Common myeloid progenitor, CD34-positive (primary cell): ENCODE measurements at regions not wholly inside any gene's neighbourhood (a gene's known extent, or its start where the extent isn't known, plus 50 kb on each side); places are given as distances from the start of the nearest gene placed in this dataset.

ENCODE experiments used
- CTCF ChIA-PET: fragments of 350-600 bp; sonication (Branson Sonifier 250); formaldehyde crosslinking; loops from one replicate; lab custom pipeline; 2021; ENCODE audit warnings: antibody characterized with exemption; lab: Charles Lee
- POLR2A ChIA-PET: fragments of 350-600 bp; sonication (Branson Sonifier 250); formaldehyde crosslinking; loops from one replicate; lab custom pipeline; 2021; ENCODE audit warnings: antibody characterized with exemption; lab: Charles Lee
- DNase-seq, 3 donors: peaks; one replicate each; pipeline versions ENCODE4 v3.0.0 to v3.0.0-alpha.2; 2013
- H3K27ac ChIP-seq, 2 experiments: 1 replicate in 1 of 2; 2 replicates in 1 of 2; pipeline ENCODE4 v1.7.0; 2013; ENCODE audit warnings: inconsistent platforms in 2 of 2, low read length in 2 of 2, mild to moderate bottlenecking in 2 of 2, low read depth in 1 of 2, moderate library complexity in 1 of 2; ENCODE audit not compliant: severe bottlenecking in 2 of 2, insufficient read depth in 1 of 2, poor library complexity in 1 of 2
- H3K27me3 ChIP-seq, 5 experiments: replicated peaks in 2 of 5; 1 replicate in 3 of 5; 2 replicates in 2 of 5; pipeline versions ENCODE4 v1.6.1 to v1.7.0; 2013; ENCODE audit warnings: low read length in 4 of 5, mild to moderate bottlenecking in 2 of 5, moderate library complexity in 2 of 5, inconsistent platforms in 1 of 5; ENCODE audit not compliant: insufficient read depth in 5 of 5, control insufficient read depth in 4 of 5
- H3K36me3 ChIP-seq, 4 experiments: 1 replicate in 2 of 4; 2 replicates in 2 of 4; pipeline versions ENCODE4 v1.6.1 to v1.7.0; 2013; ENCODE audit warnings: low read length in 3 of 4, control low read depth in 1 of 4, mild to moderate bottlenecking in 1 of 4; ENCODE audit not compliant: control insufficient read depth in 4 of 4, insufficient read depth in 4 of 4
- H3K4me1 ChIP-seq, 4 experiments: 1 replicate in 3 of 4; 2 replicates in 1 of 4; pipeline versions ENCODE4 v1.6.1 to v1.7.1; 2013; ENCODE audit warnings: low read length in 3 of 4, mild to moderate bottlenecking in 3 of 4, control low read depth in 1 of 4, inconsistent platforms in 1 of 4, moderate library complexity in 1 of 4; ENCODE audit not compliant: control insufficient read depth in 4 of 4, insufficient read depth in 4 of 4; ENCODE audit errors: control extremely low read depth in 1 of 4
- H3K4me3 ChIP-seq, 7 experiments: 1 replicate in 4 of 7; 2 replicates in 3 of 7; pipeline versions ENCODE4 v1.5.1 to v1.7.0; 2013; ENCODE audit warnings: mild to moderate bottlenecking in 7 of 7, low read length in 6 of 7, moderate library complexity in 6 of 7, inconsistent platforms in 2 of 7, low read depth in 2 of 7, control low read depth in 1 of 7; ENCODE audit not compliant: insufficient read depth in 4 of 7, control insufficient read depth in 1 of 7; ENCODE audit errors: extremely low read depth in 1 of 7
- H3K9me3 ChIP-seq, 5 experiments: 1 replicate in 4 of 5; 2 replicates in 1 of 5; pipeline versions ENCODE4 v1.6.1 to v1.7.1; 2013; ENCODE audit warnings: low read length in 4 of 5, mild to moderate bottlenecking in 2 of 5, inconsistent platforms in 1 of 5, low read depth in 1 of 5, moderate library complexity in 1 of 5; ENCODE audit not compliant: control insufficient read depth in 4 of 5, insufficient read depth in 2 of 5; ENCODE audit errors: control extremely low read depth in 1 of 5
- WGBS: methylation state at CpG from one replicate; pipeline ENCODE4 v1.1.5; 2013; ENCODE audit not compliant: insufficient coverage; 5-methylcytosine and 5-hydroxymethylcytosine counted together

DNA sequence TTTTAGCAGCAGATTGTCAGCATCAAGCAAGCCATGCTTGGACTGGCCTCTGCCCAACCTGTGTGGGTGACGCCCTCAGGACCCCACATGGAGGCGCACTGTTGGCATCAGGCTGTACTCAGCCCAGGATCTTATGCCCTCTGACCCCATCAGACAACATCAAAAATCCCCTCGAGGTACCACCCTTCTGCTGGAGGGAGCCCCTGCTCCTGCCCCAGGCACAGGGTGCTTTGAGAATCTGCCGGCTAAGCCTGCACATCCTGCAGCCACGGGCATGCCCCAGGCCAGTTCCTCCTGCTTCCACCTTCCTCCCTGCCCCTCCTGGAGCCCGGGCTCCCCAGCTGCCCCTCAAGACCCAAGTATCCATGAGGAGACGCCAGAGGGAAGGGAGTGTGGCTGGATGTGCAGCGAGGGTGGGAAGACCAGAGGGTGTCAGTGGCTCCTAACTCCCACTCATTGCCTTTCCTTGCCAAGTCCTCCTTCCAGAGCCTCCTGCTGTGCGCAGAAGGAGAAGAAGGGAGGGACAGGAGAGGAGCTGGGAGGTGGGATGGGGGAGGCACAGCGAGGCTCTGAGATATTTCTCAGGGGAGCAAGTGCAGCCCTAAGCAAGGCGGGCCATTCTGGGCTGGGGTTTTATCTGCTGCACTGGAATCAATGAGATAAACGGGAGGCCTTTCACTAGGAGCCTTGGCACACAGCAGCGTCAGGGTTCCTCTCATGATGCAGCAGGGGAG is 77.4 kb upstream of the CST7 start:
- ChIA-PET CTCF (no interaction called here), POLR2A (no interaction called here)
- H3K36me3 ChIP-seq = no peaks in the 10 kb centered on the region
- no peak for DNase-seq
- H3K27ac ChIP-seq = no peak overlapping the region
- H3K4me3 ChIP-seq = no peak overlapping the region
- WGBS = 91% methylated on average over 8 of the region's 13 CpGs
- H3K9me3 ChIP-seq = no peaks in the 10 kb centered on the region
- peaks cover 0 to 18% (median 12%) of the 10 kb centered on the region in 4 experiments for H3K4me1 ChIP-seq
- H3K27me3 ChIP-seq = no peaks in the 10 kb centered on the region

DNA sequence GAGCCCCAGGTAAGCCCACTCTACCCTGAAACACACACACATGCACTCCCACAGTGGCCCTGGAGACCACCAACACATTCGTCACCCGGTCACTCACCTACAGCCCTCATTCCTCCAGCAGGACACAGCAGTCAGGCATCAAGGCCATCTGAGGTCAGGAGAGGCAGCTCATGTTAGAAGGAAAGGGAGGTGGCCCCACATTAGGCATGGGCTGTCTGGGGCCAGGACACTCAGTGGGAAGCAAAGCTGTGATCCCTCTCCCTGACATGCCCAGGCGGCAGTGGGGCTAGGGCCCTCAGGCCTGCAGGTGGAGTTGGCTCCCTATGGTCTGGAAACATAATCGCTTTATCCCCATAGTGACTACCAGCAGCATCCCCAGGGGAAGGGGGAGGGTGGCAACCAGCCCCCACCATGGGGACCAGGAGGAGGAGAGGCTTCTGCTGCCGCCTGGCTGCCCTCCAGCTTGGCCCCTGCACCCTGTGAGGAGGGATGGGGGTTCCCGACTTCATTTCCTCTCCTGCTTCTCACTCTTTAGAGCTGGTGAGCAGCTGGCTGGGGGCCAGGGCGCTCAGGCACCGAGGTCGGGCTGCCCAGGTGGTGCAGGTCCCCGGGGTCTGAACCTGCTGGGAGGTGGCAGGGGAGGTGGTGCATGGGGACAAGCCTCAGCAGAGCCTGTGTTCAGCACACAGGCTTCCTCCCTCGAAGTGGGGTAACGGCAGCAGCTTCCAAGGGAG is 76.6 kb upstream of the CST7 start:
- WGBS = 18% methylated on average over 7 of the region's 12 CpGs
- peak; percentile 3 to 63 (median 61) for DNase-seq
- POLR2A ChIA-PET = no interaction called here

DNA sequence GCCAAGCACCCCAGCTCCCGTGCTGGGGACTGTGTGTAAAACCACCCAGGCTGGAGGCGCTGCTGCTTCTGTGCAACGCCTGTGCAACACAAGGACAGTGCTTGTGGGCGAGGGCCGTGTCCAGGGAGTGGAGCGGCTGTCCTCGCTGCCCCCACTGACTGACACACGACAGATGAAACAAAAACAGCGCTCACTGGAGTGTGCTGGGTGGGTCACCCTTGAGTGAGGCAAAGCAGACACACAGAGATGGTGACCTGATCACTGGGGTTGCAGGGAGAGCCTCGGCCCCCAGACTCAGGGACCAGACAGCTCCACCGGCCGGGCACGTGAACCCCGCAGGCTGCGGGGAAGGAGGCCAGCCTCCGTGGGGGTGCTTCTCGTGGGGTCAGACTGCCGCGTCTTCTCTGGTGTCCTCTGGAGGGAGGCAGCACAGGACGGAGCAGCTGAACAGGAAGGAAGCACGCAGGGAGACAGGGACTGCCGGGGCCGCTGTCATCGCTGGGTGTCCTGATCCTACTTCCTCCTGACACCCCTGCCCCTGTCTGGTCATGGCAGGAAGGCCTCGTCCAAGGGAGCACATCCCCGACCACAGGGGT is 75.9 kb upstream of the CST7 start:
- H3K4me1 ChIP-seq = peaks cover 0 to 18% (median 12%) of the 10 kb centered on the region in 4 experiments
- H3K9me3 ChIP-seq = no peaks in the 10 kb centered on the region
- DNase-seq = no peak
- ChIA-PET CTCF (no interaction called here), POLR2A (no interaction called here)
- no peak overlapping the region for H3K27ac ChIP-seq
- peak overlapping the region in 1 of 7 experiments; percentile 2 for H3K4me3 ChIP-seq
- 84% methylated on average over 19 of the region's 26 CpGs for WGBS
- H3K27me3 ChIP-seq = no peaks in the 10 kb centered on the region
- H3K36me3 ChIP-seq = no peaks in the 10 kb centered on the region

More for the DNA sequence above, 76.6 kb upstream of the CST7 start:
- Histone ChIP-seq H3K27me3 (no peaks in the 10 kb centered on the region), H3K27ac (no peak overlapping the region), H3K4me3 (no peak overlapping the region), H3K4me1 (peaks cover 0 to 18% (median 12%) of the 10 kb centered on the region in 4 experiments), H3K9me3 (no peaks in the 10 kb centered on the region), H3K36me3 (no peaks in the 10 kb centered on the region)
- CTCF ChIA-PET = no interaction called here

DNA sequence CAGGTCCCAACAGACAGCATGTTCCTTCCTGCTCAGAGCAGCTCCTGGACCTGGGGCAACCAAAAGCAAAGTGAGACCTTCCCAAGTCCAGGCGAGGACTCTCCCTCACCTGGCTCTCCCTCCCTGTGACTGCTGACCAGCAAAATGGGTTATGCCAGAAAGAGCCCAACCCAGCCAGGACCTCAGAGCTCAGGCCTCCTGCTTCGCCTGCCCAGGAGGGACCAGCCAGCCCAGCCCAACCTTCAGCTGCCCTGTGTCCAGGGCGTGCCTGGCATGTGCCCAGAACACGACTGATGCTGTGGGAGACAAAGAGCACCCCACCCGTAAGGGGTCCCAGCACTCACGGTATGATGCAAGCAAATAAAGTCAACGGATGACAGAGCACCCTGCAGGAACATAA is 74.0 kb upstream of the CST7 start:
- Histone ChIP-seq H3K4me1 (peaks cover 0 to 18% (median 13%) of the 10 kb centered on the region in 4 experiments), H3K9me3 (no peaks in the 10 kb centered on the region), H3K27me3 (no peaks in the 10 kb centered on the region), H3K36me3 (no peaks in the 10 kb centered on the region), H3K27ac (no peak overlapping the region), H3K4me3 (no peak overlapping the region)
- 95% methylated on average over 5 of the region's 7 CpGs for WGBS
- ChIA-PET CTCF (no interaction called here), POLR2A (no interaction called here)
- DNase-seq = no peak

DNA sequence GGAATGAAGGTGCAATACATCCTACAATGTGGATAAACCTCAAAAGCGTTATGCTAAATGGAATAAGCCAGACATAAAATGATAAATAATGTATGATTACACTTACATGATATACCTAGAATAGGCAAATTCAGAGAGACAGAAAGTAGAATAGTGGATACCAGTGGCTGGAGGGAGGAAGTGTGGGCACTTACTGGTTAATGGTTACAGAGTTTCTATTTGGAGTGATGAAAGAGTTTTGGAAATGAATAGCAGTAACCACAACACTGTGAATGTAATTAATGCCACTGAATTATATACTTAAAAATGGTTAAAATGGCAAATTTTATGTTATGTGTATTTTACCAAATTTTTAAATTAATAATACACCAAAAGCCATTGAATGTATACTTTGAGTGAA is 71.4 kb upstream of the CST7 start:
- no peak for DNase-seq
- no peak overlapping the region for H3K27ac ChIP-seq
- H3K4me1 ChIP-seq = peaks cover 0 to 15% (median 10%) of the 10 kb centered on the region in 4 experiments
- H3K27me3 ChIP-seq = no peaks in the 10 kb centered on the region
- peaks cover 0 to under 1% (median under 1%) of the 10 kb centered on the region in 5 experiments for H3K9me3 ChIP-seq
- ChIA-PET CTCF (no interaction called here), POLR2A (no interaction called here)
- no CpG with 5 or more reads among the region's 1 CpG for WGBS
- H3K4me3 ChIP-seq = no peak overlapping the region
- H3K36me3 ChIP-seq = no peaks in the 10 kb centered on the region

DNA sequence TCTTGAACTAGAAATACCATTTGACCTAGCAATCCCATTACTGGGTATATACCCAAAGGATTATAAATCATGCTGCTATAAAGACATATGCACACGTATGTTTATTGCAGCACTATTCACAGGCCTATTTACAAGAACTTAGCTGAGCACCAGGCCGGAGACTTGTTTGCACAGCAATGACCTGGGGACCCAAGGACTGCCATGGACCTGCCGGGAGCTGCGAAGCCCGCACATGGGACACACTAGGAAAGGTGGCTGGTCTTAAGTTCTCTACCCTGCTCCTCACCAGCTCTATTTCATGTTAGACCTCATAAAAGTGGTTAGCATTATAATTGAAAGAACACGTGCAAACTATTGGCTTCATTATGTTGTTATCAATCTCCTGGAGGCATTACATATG is 70.4 kb upstream of the CST7 start:
- Histone ChIP-seq H3K9me3 (peaks cover 0 to 10% (median 3%) of the 10 kb centered on the region in 5 experiments), H3K36me3 (no peaks in the 10 kb centered on the region), H3K4me3 (no peak overlapping the region), H3K27me3 (no peaks in the 10 kb centered on the region), H3K4me1 (peaks cover 0 to 5% (median 2%) of the 10 kb centered on the region in 4 experiments), H3K27ac (no peak overlapping the region)
- ChIA-PET CTCF (no interaction called here), POLR2A (no interaction called here)
- no peak for DNase-seq
- 100% methylated on average over 5 of the region's 6 CpGs for WGBS

DNA sequence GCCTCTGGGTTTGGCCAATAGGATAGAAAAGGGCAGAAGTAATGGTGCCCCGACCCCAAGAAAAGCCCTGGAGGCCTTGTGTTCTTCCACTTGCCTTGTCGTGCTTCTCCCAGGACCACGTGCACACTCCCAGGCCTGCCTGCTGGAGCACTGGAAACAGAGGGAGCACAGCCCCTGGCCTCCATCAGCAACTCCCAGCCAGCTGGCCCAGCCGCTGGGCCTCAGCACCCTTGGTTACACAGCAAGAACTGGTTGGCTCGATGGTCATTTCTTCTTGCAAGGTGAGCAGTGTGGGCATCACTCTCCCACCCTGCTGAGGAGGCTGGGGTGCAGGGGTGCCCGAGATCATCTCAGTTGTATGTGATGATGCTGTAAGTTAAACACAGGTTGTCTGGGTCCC is 69.2 kb upstream of the CST7 start:
- POLR2A ChIA-PET = no interaction called here
- DNase-seq = no peak
- no peaks in the 10 kb centered on the region for H3K36me3 ChIP-seq
- 93% methylated on average over 6 of the region's 6 CpGs for WGBS
- CTCF ChIA-PET = no interaction called here
- no peak overlapping the region for H3K27ac ChIP-seq
- H3K4me3 ChIP-seq = no peak overlapping the region
- no peaks in the 10 kb centered on the region for H3K27me3 ChIP-seq
- H3K4me1 ChIP-seq = peaks cover 0 to 4% (median 2%) of the 10 kb centered on the region in 4 experiments
- H3K9me3 ChIP-seq = peaks cover 0 to 15% (median 3%) of the 10 kb centered on the region in 5 experiments
